ENCODE measurements at regions not wholly inside any gene's neighbourhood (a gene's known extent, or its start where the extent isn't known, plus 50 kb on each side); places are given as distances from the start of the nearest gene placed in this dataset.
"Not testable (repeated sequence)": the region's sequence is repeated elsewhere in the genome, so short reads cannot be mapped to it uniquely, and the experiment has no call there.

GRCh38 chr20:30671120-30671519 lies 586.3 kb upstream of the DEFB115 start:
- DNase-seq: not testable (repeated sequence)

DNA sequence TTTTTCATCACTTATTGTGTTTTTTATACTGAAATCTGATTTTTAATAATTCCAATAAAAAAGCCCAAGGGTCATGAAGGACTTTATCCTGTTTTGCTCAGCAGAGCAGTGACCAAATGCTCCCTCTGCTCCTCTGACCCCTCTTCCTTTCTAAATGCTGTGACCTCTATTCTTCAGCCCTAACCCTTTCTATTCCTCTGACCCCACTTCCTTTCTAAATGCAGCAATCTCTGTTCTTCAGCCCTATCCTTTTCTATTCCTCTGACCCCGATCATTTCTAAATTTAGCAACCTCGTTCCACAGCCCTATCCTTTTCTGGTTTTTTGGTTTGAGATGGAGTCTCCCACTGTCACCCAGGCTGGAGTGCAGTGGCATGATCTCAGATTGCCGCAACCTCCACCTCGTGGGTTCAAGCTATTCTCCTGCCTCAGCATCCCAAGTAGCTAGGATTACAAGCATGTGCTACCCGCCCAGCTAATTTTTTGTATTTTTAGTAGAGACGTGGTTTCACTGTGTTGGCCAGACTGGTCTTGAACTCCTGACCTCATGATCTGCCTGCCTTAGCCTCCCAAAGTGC lies 581.4 kb upstream of the DEFB115 start:
- not testable (repeated sequence) for DNase-seq

DNA sequence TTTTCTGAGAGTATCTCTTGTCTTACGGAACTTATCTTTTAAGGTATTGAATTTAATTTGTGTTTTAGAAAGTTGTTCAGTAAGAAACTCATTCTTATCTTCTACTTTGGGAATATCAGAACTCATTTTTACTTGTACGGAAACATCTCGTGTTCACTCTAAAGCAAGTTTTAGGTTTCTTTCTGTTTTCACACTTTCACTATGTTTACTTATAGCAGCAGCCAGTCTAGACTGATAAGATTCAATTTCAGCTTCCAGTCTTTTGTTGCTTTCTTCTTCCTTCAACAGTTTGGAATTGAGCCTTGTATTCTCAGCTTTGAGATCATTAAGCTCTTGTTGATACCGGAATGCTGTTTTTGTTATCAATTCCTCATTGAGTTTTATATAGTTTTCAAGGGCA lies 575.2 kb upstream of the DEFB115 start:
- not testable (repeated sequence) for DNase-seq

- DNase-seq: not testable (repeated sequence)
These were observed 544.6 kb upstream of the DEFB115 start for GRCh38 chr20:30712861-30713260.

DNA sequence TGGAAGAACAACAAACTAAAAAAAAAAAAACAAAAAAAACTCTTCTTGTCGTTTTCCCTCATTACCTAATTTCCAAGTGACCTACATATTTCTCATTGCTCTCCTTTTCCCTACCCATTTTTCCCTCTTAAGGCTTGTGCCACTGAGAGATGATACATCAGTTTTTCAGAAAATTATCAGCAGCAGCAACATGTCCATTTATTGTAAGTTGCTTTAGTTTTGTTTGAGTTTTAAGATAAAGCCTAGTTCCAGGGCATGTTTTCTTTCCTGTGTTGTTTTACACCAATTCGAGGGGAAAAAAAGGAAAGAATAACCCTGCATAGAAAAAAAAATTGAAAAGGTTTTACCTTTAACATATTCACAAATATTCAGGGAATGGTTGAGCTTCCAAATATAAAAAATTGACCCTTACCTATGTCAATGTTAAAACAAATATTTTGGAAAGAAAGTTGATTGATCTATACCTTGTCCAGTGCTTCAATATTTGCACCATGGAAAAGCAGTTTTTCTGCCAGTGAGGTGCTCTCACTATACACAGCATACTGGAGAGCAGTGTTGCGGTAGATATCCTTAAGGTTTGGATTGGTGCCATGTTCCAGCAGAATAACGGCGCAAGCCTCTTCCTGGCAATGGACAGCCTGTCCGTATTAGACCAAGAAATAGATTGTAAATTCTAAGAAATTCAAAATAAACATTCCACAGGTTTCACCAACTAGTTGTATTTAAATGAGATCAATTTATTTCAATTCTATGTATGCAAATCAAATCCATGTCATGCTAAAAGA lies 537.9 kb upstream of the DEFB115 start:
- DNase-seq: not testable (repeated sequence)

GRCh38 chr20:30723511-30723910 lies 534.0 kb upstream of the DEFB115 start:
- not testable (repeated sequence) for DNase-seq

GRCh38 chr20:30723934-30724687 lies 533.4 kb upstream of the DEFB115 start:
- DNase-seq: not testable (repeated sequence)

DNA sequence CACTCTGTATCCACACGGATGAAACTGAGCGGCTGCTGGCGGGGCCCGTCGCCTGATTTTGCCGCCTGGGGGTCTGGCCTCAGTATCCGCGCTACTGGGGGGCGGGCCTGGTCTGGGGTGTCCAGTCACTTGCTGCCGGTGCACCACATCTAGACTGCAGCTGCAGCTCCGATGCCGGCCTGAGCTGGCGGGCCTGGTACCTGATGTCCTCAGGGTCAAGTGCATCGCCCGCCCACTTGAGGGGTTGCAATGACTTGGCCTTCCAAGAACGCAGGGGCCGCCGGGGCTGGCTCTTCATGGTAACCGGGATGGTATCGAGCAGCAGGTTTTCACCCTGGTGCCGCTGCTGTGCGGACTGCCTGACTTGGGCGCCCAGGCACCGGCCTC lies 532.8 kb upstream of the DEFB115 start:
- not testable (repeated sequence) for DNase-seq

DNA sequence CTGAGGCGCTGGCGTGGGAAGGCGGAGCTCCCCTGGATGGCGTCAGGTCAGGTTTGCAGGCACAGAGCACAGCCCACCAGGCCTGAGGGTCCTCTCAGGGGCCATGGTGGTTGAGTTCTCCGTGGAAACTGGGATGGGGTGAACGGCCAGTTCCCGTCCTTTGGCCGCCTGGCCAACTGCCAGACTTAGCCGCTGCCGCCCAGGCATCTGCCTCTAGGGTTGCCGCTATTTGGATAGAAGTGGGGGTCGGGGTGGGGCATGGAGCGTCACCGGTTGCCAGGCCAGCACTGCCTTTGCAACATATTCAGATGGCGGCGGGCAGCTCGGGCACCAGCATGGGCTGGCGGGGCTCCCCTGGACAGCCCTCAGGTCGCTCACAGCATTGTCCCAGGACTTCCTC lies 532.3 kb upstream of the DEFB115 start:
- not testable (repeated sequence) for DNase-seq

DNA sequence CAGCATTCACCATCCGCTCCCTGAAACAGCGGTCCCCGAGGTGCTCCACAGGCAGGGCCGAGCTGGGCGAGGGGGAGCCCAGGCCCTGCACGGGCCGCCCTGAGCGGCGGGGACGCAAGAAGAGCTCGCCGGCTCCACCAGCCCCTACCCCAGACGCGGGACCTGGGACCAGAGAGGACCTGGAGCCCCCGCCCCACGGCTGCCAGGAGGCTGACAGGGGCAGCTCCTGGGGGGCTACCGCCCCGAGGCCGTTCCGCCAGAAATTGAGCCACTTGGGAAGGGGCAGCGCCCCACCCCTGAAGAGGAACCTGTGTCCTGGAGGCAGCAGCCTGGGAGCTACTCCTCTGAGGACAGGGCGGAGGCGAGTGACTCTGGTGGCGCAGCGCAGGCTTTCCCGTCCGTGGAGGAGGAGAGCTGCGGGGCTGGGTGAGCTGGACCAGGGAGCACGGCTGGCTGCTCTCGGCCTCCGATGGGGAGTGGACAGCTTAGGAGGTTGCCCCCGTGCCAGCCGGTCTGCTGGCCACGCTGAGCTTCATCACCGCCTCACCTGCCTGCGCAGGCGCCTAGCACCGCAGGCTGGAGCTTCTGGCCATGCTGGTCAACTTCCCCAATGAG lies 529.1 kb upstream of the DEFB115 start:
- not testable (repeated sequence) for DNase-seq

All from activated naive CD4-positive, alpha-beta T cell (primary cell).